HG02870 (cell line): ENCODE measurements at regions not wholly inside any gene's neighbourhood (a gene's known extent, or its start where the extent isn't known, plus 50 kb on each side); places are given as distances from the start of the nearest gene placed in this dataset.

Experiments used
- ATAC-seq: cut with Tn5 transposase; IDR thresholded peaks from one replicate; pipeline ENCODE4 v1.9.1; 2021; ENCODE audit warnings: mild to moderate bottlenecking, moderate library complexity; ENCODE audit not compliant: unreplicated experiment

DNA sequence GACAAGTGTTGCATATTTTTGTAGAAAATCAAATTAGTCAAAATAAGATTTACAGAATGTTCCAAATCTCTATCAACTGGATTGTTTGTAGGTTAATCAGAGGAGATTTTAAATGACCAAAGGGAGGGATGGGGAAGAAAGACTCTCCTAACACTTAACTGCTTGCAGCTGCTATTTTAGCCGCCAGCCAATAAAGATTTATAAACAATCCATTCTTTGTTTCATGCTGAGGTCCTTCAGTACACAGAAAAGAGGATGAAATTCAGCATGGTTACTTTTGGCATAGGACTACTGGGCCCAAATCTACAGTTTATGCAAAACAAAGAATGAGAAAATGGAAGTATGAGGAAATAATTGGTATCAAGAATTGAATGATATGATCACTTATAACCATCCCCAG, 86.4 kb upstream of the FN1 start:
- ATAC-seq: no peak

DNA sequence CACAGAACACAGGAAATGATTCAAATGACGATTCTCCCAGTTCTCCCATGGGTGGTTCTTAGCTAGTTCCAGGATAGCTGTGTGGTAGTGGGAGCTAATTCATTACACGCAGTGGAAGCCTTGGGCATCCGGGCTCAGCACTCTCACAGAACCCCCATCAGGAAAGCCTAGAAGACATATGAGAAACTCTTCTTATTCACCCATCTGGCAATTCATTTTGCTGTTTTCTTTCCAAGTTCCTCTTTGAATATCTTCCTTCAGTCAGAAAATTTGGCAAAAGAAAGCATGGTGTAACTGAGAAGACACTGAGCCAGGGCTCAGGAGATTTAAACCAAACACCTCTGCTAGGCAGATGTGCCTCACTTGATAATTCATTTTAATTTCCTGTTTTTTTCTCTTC, 85.2 kb upstream of the FN1 start:
- no peak for ATAC-seq

DNA sequence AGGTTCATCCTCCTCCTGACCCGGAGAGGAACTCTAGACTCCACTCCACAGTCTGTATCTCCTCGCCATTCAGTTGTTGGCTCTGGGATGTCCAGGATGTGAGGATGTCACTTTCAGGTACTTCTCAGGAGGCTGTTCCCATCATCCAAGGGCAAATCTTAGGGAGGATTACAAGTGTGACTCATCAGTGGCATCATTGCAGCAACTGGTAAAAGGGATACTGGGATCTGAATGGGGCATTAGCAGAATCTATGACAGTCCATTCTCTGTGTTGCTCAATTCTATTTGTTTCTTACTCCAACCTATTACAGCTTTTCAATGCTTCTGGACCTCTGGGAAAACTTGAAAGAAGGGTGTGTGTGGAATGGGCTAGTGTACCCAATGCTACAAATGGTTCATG, 81.5 kb upstream of the FN1 start:
- ATAC-seq: no peak

DNA sequence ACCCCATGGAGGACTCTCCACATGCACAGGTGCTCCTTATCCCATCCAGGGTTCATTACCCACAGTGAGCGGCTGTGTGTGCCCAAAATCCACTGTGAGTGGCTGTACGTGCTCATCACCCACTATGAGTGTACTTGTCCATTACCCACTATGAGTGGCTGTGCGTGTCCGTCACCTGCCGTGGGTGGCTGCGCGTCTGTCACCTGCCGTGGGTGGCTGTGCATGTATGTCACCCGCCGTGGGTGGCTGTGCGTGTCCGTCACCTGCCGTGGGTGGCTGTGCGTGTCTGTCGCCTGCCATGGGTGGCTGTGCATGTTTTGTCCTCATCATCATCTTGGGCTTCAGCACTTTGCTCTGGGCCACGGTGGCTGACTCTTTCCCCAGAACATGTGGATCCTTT, 78.6 kb upstream of the FN1 start:
- ATAC-seq: no peak

DNA sequence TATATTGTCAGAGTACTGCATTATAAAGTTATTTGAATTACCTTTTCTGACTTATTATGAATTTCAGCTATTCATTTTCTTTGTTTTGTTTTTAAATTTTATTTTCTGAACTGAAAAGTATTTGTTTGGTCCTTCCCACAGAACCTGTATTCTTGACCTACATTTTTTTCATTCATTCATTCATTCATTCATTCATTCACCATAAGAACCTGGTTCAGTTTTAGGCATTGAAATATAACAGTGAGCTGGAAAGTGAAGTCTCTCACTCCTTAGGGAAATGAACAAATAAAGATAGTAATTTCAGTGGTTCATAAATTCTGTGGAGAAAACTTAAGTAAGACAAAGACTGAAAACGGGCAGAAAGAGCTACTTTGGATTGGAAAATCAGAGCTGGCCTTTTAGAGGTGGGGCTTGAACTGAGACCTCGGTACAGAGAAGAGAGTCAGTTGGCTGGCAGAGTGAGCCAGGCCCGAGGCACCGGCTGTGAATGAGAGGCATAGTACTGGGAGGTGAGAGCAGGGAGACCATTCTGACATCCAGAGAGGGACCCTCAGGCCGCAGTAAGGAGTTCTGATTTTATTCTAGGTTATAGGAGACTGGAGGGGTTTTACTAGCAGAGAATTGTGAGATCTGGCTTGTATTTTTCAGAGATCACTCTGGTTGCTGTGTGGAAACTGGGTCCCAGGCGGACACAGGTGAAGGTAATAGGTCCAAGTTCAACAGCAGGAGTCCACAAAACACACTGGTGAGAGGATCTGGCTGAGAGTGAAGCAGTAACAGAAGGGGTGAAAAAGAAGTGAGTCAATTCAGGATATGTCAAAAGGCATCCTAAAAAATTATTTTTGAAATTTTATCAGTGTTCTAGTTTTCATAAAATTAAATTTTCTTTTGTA, 75.8 kb upstream of the FN1 start:
- ATAC-seq: no peak

DNA sequence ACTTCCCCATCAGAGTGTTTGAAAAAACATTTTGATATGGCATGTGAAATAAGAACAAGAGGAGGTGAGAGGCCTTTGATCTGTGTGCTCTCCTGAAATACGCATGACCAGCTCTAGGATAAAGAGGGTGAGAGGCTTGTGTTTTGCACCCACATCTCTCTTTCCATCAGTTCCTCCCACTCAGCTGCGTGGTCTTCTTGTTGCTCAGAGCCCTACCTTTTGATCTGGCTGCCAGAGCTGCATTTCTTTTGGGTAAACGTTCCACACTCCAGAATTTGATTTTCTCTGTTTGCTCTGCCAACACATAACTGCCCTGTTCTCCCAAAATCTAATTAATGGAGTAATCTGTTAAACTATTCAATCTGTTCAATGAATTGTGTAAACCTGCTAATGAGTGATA, 72.0 kb upstream of the FN1 start:
- no peak for ATAC-seq

DNA sequence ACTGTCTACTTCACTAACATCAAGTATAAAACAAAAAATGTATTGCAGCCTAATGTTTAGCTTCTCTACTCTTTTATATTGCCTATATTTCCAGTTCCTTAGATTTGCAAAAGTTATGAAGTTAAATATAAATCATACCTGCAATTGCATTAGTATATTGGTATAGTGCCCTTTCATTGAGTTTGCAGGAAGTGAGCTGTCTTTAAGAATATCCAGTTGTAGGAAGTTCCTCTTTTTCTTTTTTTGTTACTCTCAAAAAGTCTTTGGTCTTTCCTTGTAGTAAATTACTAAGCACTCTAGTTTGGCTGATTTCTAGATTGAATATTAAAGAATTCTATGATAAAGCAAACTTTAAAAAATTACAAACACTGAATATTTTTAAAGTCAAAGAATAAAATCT, 71.3 kb upstream of the FN1 start:
- no peak for ATAC-seq

DNA sequence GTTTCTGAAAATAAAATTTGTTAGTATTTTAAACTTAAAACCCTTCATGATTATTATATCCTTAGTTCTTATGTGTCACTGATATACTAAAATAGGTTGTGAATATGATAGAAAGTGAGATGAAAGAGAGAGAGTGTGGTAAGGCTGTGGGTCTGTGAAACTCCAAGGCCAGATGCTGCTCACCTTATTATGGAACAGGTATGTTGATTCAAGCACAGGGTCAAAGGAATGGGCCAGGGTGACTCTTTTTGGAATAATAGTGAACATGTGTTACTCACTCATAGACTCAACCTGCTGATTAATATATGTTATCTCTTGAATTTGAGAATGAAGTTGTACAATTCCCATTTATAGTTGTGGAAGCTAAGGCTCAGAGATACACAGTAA, 70.7 kb upstream of the FN1 start:
- ATAC-seq: no peak

DNA sequence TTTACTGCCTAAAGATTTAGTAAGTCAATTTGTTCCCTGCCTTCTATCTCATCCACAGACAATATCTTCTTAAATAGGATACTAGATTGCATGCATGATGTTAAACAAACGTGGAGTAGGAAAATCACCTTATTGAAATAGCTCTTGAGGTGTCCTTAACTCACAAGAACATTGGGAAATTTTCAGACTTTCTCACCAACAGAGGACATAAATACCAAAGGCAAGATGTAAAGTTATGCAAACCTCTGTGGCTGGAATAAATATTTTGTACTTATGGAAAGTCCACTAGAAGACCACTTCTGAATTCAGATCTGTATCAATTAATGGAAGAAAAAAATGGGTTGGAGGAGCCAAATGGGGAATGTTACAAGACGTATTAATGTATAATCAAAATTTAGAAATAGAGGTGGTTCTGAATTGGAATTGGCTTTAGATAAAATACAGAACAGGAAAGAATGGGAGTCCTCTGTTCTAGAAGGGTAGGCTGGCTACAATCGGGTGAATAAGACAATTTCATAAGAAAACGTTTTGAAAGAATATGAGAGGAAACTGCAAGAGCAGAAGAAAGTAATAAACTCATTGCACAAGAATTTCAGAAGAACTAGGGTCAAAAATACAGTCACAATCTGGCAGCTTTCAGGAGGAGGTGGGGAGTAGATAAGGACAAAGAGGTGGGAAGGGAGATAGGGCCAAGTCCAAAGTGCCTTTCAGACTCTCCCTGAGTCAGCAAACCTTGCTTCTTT, 69.3 kb upstream of the FN1 start:
- ATAC-seq: no peak

DNA sequence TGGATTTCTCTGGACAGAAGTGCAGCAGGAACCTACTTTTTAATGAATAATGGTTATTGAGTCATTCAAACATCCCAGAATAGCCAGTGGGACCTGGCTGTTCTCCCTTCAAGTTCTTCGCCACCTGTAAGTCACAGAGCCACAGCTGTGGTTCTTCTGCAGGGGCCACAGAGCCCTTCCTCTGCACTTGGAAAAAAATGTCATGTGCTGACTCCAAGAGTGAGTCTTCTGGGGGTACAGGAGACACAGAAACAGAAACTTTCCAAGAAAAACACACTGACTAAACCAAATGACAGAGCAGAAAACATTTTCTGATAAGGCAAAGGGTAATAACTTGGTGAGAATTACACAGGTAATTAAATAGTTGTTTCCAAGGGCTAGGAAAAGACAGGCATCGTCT, 68.7 kb upstream of the FN1 start:
- no peak for ATAC-seq

DNA sequence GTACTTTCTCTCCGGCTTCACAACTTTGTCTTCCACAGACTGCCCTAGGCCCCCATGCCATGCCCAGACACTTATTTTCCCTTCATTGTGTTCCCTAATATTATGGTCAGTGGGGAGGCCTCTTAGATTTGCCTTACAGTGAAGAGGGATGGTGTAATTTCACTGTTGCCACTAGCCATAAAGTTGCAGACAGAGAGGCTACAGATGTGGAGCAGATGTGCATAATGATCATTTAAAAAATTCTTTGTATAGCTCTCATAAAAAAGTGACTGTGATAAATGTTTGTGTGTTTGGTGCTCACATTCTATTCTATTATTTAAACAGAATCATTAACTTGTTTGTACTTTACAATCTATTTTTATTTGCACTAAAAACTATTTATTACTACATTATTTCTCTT, 67.5 kb upstream of the FN1 start:
- ATAC-seq: no peak

DNA sequence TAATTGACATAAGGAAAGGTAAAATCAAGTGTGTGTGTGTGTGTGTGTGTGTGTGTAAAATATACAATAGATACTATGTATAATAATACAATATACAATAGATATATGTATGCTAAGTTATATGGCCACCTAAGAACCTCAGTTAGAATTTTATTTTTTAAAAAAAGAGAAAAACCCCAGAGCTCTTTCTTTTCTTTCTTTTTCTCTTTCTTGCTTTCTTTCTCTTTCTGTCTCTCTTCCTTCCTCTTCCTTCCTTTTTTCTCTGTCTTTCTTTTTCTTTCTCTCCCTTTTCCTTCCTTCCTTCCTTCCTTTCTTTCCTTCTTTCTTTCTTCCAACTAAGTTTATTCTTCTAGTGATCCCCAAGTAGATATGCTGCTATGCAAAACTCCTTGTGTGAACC, 64.6 kb upstream of the FN1 start:
- ATAC-seq: no peak

DNA sequence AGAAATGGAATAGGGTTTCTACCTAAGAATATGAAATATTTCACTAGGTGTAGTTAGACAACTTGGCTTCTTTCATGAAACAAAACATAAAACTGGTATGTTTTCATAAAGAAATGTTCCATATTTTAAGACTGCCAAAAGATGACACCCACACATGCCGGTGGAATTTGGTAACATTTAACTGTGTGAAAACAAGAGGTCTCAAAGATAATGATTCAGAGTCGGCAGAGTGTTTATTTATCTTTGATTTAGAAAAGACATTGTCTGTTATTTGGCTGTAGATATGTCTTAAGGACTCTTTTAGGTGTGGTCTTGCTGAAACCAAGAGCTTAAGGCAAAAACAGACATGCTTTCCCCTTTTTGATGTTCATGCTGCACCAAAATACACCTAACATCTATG, 63.5 kb upstream of the FN1 start:
- no peak for ATAC-seq

DNA sequence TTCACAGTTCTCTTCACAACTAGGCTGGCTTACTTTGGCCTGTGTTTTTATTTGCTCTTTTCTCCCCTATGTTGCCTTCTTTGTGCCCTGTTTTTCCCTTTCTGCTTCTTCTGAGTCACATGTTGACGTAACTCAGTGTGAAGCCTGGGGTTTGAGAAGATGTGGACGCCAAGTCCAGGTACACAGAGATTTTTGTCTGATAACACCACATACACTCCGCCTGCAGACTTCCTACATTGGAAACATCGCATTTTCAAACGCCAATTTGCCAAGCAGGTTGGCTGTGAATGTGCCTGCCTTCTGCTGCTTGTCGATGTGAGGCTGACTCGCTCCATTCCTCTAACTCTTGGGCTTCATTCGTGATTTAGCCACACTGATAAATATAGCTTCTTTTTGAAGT, 62.6 kb upstream of the FN1 start:
- no peak for ATAC-seq

DNA sequence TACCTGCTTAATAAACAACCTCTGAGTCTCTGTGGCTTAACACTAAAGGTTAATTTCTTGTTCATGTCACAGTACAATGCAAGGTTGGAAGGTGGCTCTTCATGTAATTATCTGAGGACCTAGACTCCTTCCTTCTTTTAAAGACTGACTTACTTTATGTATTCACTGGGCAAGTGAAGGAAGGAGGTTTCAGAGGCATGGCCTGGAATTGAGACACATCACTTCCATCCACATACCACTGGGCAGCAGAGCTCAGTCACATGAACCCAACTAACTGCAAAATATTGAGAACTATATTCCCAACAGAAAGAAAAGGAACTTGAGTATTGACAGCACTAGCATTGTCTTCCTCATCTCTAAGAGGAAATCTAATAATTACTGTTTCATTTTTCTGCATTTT, 57.5 kb upstream of the FN1 start:
- no peak for ATAC-seq

DNA sequence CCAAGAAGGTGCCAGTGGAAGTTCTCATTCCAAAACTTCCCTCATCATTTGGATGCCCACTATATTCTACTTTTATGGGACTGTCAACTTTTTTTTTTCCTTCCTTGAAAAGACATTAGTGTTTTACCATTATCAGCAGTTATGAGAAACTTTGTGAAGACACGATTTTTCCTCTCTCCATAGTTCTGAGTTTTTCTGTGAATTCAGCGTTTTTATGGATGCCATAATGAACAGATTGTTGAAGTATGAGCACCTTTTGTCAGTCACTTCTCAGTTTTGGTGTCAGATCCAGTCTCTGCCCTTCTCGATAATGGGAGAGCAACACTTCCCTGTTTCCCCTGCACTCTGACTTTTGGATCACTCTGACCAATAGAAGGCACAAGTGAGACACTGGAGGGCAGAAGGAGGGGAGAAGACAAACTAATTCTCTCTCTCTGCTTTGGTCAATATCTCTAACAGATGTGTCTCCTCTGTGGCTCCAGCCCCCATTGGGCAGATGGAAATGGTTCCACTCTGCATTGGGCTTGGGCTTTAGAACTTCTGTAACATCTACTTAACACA, 53.5 kb upstream of the FN1 start:
- ATAC-seq: no peak

DNA sequence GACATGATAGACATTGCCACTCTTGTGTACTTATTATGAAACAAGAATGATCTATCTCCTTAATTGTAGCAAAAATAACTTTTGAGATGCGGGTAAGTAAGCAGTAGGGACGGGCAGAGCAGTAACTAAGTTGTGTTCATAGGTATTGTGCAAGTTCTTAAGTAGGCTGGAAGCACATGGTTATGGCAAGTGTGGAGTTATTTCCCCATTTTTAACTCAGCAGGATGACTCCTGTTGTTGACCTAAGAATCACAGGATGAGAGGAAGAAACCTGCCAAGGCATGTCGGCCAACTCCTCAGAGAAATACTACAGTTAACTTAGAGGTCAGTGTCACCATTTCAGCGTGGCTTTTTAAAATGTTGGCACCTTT, 51.1 kb upstream of the FN1 start:
- ATAC-seq: no peak

DNA sequence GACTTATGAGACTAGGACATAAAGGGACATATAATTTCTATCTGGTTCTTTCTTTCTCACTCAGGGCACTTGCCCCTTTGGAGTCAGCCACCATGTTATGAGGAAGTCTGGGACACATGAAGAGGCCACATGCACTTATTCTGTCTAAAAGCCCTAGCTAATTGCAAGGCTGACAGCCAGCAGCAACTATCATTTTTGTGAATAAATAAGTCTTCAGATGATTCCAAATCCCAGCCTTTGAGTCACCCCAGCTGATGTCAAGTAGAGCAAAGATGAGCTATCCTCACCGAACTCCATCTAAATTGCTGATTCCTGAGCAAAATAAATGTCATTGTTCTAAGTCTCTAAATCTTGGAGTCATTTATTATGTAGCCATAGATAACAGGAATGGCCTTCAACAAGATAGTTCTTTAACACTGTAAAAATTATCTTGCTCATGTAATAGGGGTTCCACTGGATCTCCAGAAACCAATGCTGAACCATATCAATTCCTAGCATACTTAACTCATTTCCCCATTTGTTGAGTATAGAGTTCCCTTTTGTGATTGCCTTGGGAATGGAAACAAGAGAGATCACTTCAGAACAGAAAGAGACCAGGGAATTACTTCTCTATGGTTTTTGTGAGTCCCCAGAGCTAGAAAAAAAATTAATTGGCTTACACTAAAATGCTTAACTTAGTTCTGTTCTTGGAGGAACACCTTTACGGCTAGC, 50.6 kb upstream of the FN1 start:
- no peak for ATAC-seq
